Transverse colon (tissue), 4 donors: ENCODE measurements at regions not wholly inside any gene's neighbourhood (a gene's known extent, or its start where the extent isn't known, plus 50 kb on each side); places are given as distances from the start of the nearest gene placed in this dataset.

Source experiments
- EP300 ChIP-seq: sonication (generic); formaldehyde crosslinking; IDR thresholded peaks from one replicate; pipeline ENCODE4 v1.6.1; 2017; ENCODE audit warnings: antibody characterized with exemption, low read depth
- POLR2A ChIP-seq: fragments of 450-650 bp; IDR thresholded peaks from one replicate; pipeline ENCODE4 v1.6.1; 2016; ENCODE audit warnings: antibody characterized with exemption, mild to moderate bottlenecking, moderate library complexity
- POLR2AphosphoS5 ChIP-seq, 3 donors: sonication (generic); formaldehyde crosslinking; IDR thresholded peaks; one replicate each; pipeline ENCODE4 v1.6.1; 2016; ENCODE audit warnings: antibody characterized with exemption in 3 of 3
- TF ChIP-seq, protein P1 (sequence below), 5 experiments: fragments of 200-600 bp in 3 of 5; fragments of 450-650 bp in 2 of 5; sonication (generic) in 3 of 5; IDR thresholded peaks; 1 replicate in 2 of 5; 2 replicates in 3 of 5; pipeline ENCODE4 v1.5.1; 2016 to 2017; ENCODE audit warnings: antibody characterized with exemption in 5 of 5, inconsistent platforms in 3 of 5, mild to moderate bottlenecking in 2 of 5, moderate library complexity in 1 of 5

DNA sequence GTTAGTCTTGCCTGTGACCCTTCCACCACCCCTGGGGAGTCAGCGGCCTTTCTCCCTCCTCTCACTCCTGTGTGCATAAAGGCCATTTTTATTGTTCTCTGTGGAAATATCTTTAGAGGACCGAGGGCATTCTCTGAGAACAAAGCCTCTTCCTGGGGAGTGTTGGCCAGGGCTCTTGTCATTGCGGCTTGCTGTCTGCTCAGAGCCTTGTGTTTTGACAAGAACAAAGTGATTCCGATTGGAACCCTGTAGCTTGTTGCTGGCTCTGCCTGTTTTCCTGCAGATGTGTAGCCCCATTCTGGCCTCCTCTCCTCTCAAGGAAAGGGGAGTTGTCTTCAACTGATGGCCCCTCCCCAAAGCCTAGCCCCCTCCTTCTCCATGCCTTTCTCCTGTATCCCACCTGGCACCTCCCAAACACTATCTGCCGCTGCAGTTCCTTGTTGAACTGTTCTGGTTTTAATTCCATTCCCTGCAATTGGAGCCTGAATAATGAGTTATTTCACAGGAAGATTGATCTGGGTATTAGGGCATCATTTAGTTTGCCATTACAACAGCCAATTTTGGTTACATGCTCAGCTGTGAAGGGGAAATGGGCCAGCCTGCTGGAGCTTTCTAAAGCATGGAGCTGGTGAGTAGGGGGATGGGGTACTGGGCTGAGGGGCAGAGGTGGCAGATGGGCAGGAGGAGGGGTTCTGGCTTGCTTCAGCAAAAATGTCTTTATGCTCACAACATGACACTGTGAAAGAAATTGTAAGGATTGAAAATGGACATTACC, 252.5 kb downstream of the LRFN2 start:
- TF ChIP-seq, protein P1, sequence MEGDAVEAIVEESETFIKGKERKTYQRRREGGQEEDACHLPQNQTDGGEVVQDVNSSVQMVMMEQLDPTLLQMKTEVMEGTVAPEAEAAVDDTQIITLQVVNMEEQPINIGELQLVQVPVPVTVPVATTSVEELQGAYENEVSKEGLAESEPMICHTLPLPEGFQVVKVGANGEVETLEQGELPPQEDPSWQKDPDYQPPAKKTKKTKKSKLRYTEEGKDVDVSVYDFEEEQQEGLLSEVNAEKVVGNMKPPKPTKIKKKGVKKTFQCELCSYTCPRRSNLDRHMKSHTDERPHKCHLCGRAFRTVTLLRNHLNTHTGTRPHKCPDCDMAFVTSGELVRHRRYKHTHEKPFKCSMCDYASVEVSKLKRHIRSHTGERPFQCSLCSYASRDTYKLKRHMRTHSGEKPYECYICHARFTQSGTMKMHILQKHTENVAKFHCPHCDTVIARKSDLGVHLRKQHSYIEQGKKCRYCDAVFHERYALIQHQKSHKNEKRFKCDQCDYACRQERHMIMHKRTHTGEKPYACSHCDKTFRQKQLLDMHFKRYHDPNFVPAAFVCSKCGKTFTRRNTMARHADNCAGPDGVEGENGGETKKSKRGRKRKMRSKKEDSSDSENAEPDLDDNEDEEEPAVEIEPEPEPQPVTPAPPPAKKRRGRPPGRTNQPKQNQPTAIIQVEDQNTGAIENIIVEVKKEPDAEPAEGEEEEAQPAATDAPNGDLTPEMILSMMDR (IDR thresholded peaks at IDR 0.05): no peak
- TF ChIP-seq POLR2A (no peak), POLR2AphosphoS5 (IDR thresholded peaks at IDR 0.05) (no peak), EP300 (no peak)
